ENCODE measurements at regions not wholly inside any gene's neighbourhood (a gene's known extent, or its start where the extent isn't known, plus 50 kb on each side); places are given as distances from the start of the nearest gene placed in this dataset.

DNA sequence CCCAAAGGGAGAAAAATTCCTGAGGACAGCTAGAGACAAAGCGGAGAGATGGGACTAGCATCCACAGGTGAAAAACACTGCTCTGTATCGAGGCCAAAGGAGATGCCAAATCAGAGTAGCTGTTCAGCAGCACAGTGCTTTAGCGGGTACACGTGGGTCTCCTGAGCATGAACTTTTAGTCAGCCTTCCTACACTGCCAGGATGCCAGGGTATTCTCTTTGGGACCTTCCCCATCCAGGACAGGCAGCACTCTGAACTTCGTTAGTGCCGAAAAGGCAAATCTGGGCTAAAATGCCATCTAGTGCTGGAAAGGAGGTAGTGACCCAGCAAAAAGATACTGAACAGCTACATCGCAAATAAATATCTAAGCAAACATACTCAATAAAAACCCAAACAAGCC lies 64.9 kb downstream of the C6orf58 start:
- DNase-seq: peak; percentile 17

Measured in inflammatory macrophage treated with lipopolysaccharide for 4 hours (primary cell).